Activated CD8-positive, alpha-beta T cell treated with anti-CD3 and anti-CD28 coated beads for 36 hours (primary cell): ENCODE measurements at regions not wholly inside any gene's neighbourhood (a gene's known extent, or its start where the extent isn't known, plus 50 kb on each side); places are given as distances from the start of the nearest gene placed in this dataset.

Experiments used
- ATAC-seq: fragments of 200-7000 bp; cut with Tn5 transposase; one replicate; pipeline ENCODE4 v1.10.0; 2021; ENCODE audit warnings: mild to moderate bottlenecking, moderate library complexity
- CTCF ChIA-PET: fragments of 350-600 bp; sonication (Branson Sonifier 250); formaldehyde crosslinking; loops from one replicate; lab custom pipeline; 2021; ENCODE audit warnings: antibody characterized with exemption; lab: Charles Lee
- POLR2A ChIA-PET: fragments of 350-600 bp; sonication (Branson Sonifier 250); formaldehyde crosslinking; loops from one replicate; lab custom pipeline; 2021; ENCODE audit warnings: antibody characterized with exemption; lab: Charles Lee
- DNase-seq: peaks from one replicate; pipeline ENCODE4 v3.0.0-alpha.2; 2020
- H3K27ac Mint-ChIP-seq: one replicate; pipeline ENCODE4 v1.8.0; 2021; ENCODE audit warnings: mild to moderate bottlenecking, mixed read lengths
- H3K27me3 Mint-ChIP-seq: one replicate; pipeline ENCODE4 v1.8.0; 2021; ENCODE audit warnings: mixed read lengths
- H3K36me3 Mint-ChIP-seq: one replicate; pipeline ENCODE4 v1.8.0; 2021; ENCODE audit warnings: low read depth, mixed read lengths
- H3K4me1 Mint-ChIP-seq: one replicate; pipeline ENCODE4 v1.8.0; 2021; ENCODE audit warnings: low read depth, mixed read lengths
- H3K4me3 Mint-ChIP-seq: one replicate; pipeline ENCODE4 v1.8.0; 2021; ENCODE audit warnings: mild to moderate bottlenecking, moderate library complexity, mixed read lengths
- H3K9me3 Mint-ChIP-seq: one replicate; pipeline ENCODE4 v1.8.0; 2021; ENCODE audit warnings: mixed read lengths
- CTCF ChIP-seq: fragments of 200-600 bp; IDR thresholded peaks from one replicate; pipeline ENCODE4 v1.8.0; 2022; ENCODE audit warnings: antibody characterized with exemption, mild to moderate bottlenecking
- intact Hi-C: fragments of 100-400 bp; cut with micrococcal nuclease; formaldehyde crosslinking; loops from one replicate; pipeline ENCODE4 v1.10.0; 2022

- Mint-ChIP-seq H3K36me3 (no peaks in the 10 kb centered on the region), H3K4me3 (no peak overlapping the region), H3K9me3 (peaks cover 9% of the 10 kb centered on the region), H3K27me3 (no peaks in the 10 kb centered on the region), H3K27ac (no peak overlapping the region), H3K4me1 (no peaks in the 10 kb centered on the region)
- CTCF ChIA-PET: no interaction called here
- TF ChIP-seq CTCF: no peak
- ATAC-seq (no peak), DNase-seq (no peak)
- POLR2A ChIA-PET: no interaction called here
- intact Hi-C loops: no loop called here
These were observed 54.6 kb upstream of the ANO5 start for GRCh38 chr11:22138264-22138663.
